ENCODE measurements at regions not wholly inside any gene's neighbourhood (a gene's known extent, or its start where the extent isn't known, plus 50 kb on each side); places are given as distances from the start of the nearest gene placed in this dataset.
A peak's percentile ranks its signal among the peaks of the same experiment; 100 is the strongest.
"Not testable (repeated sequence)": the region's sequence is repeated elsewhere in the genome, so short reads cannot be mapped to it uniquely, and the experiment has no call there.

DNA sequence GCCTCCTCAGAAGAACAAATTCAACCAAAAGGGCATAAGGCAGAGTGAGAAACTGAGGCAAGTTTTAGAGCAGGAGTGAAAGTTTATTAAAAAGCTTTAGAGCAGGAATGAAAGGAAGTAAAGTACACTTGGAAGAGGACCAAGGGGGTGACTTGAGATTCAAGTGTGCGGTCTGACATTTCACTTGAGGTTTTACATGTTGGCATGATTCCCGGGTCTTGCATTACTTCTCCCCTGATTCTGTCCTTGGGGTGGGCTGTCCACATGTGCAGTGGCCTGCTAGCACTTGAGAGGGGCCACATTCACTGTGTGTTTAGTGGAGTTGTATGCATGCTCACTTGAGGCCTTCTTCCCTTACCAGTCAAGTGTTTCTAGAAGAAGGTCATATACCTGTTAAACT lies 140.4 kb upstream of the EPB41L4A start:
- DNase-seq (ENCODE audit: missing footprints); ATAC-seq: not testable (repeated sequence)
- intact Hi-C loops (cut with DNase I): loop anchor here (5.0 to 10.0 kb wide), 2 partner anchors 48 to 1045 kb away; no protein-coding TSS in a partner anchor

DNA sequence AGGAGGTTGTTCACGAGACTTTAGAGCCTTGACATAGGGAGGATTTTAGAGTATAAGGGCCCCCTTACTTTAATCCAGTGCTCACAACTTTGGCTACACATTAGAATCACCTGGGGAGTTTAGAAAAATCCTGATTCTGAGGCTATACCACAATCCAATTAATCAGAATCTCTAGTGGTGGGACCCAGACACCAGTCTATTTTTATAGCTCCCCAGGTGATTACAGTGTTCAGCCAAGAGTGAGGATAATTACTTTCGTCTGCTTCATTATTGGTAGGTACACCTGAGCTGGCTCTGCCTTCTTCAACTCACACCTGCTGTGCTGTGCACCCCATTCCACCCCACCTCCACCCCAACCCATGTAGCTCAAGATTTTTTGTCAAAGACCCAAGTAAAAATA lies 141.3 kb upstream of the EPB41L4A start:
- intact Hi-C loops (cut with DNase I): no loop called here
- DNase-seq (ENCODE audit: missing footprints): no peak
- no peak for ATAC-seq

DNA sequence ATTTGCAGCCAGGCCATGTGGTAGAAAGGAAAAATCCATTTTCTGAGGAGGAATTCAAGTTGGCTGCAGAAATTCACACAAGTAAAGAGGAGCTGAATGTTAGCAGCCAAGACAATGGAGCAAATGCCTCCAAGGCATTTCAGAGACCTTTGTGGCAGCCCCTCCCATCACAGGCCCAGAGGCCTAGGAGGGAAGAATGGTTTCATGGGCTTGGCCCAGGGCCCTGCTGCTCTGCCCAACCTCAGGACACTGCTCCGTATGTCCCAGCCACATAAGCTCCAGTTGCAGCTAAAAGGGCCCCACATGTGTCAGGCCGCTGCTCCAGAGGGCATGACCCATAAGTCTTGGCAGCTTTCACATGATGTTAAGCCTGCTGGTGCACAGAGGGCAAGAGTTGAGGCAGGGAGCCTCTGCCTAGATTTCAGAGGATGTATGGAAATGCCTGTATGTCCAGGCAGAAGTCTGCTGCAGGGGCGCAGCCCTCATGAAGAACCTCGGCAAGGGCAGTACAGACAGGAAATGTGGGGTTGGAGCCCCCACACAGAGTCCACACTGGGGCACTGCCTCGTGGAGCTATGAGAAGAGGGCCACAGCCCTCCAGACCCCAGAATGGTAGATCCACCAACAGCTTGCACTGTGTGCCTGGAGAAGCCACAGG lies 144.2 kb upstream of the EPB41L4A start:
- DNase-seq (ENCODE audit: missing footprints): no peak
- intact Hi-C loops (cut with DNase I): no loop called here
- no peak for ATAC-seq

DNA sequence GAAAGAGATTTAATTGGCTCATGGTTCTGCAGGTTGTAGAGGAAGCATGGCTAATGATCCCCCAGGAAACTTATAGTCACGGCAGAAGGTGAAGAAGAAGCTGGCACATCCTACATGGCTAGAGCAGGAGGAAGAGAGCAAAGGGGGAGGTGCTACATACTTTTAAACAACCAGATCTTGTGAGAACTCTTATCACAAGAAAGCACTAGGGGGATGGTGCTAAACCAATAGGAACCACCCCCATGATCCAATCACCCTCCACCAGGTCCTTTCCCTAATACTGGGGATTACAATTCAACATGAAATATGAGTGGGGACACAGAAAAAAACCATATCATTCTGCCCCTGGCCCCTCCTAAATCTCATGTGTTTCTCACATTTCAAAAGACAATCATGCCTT lies 147.2 kb upstream of the EPB41L4A start:
- no peak for ATAC-seq
- DNase-seq (ENCODE audit: missing footprints): no peak
- intact Hi-C loops (cut with DNase I): no loop called here

DNA sequence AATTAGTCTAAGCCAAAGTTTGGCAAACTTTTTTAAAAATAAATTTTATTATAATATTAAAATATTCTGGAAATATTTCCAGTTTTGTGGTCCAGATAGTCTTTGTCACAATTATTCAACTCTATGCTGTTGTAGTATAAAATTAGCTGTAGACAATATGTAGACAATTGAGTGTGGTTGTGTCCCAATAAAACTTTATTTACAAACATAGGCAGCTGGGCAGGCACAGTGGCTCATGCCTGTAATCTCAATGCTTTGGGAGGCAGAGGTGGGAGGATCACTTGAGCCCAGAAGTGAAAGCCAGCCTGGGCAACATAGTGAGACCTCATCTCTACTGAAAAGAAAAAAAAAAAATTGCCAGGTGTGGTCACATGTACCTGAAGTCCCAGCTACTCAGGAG lies 150.5 kb upstream of the EPB41L4A start:
- ATAC-seq: no peak
- intact Hi-C loops (cut with DNase I): no loop called here

DNA sequence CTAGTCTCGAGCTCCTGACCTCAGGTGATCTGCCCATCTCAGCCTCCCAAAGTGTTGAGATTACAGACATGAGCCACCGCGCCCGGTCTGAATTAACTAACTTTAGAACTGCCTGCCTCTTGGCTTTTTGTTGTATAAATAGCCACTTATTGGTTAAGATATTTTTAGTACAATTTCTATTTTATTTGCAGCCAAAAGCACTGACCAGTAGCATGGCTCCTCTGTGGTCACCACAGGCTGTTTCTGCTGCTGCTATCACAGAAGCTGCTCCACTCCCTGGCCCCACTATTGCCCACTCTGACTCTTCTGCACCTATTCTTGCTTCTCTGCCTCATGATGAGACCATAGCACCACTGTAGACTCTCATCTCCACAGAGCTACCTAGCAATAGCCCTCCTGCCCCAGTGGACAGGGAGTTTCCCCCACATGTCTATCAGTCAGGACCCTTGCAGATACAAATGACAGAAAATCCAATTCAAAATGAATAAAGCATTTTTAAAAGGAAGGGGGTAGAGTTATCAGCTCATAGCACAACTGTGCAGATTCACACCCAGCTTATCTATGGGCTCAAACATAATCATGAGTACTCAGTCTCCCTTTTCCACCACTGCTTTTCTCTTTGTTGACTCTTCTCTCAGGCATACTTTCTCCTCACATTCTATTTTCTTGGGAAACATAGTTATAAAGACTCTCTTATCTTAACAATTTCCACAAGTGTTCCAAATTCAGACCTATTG lies 151.8 kb upstream of the EPB41L4A start:
- intact Hi-C loops (cut with DNase I): no loop called here
- no peak for ATAC-seq

More for the DNA sequence above, 150.5 kb upstream of the EPB41L4A start:
- no peak for DNase-seq (ENCODE audit: missing footprints)

GRCh38 chr5:112573441-112573840 lies 154.4 kb upstream of the EPB41L4A start:
- DNase-seq (ENCODE audit: missing footprints): no peak
- intact Hi-C loops (cut with DNase I): no loop called here

More for the DNA sequence above, 151.8 kb upstream of the EPB41L4A start:
- no peak for DNase-seq (ENCODE audit: missing footprints)

GRCh38 chr5:112574536-112574935 lies 155.5 kb upstream of the EPB41L4A start:
- ATAC-seq: no peak
- intact Hi-C loops (cut with DNase I): no loop called here
- no peak for DNase-seq (ENCODE audit: missing footprints)

More at GRCh38 chr5:112573441-112573840, 154.4 kb upstream of the EPB41L4A start:
- no peak for ATAC-seq

- ATAC-seq (peak; percentile 90), DNase-seq (ENCODE audit: missing footprints) (no peak)
- intact Hi-C loops (cut with DNase I): no loop called here
Measured at GRCh38 chr5:112576298-112576925, 157.3 kb upstream of the EPB41L4A start.

- intact Hi-C loops (cut with DNase I): no loop called here
- no peak for ATAC-seq
- DNase-seq (ENCODE audit: missing footprints): no peak
Measured at GRCh38 chr5:112579599-112580170, 158.0 kb upstream of the APC start.

- DNase-seq (ENCODE audit: missing footprints) (no peak), ATAC-seq (no peak)
- intact Hi-C loops (cut with DNase I): no loop called here
Measured at GRCh38 chr5:112581811-112582320, 155.8 kb upstream of the APC start.

DNA sequence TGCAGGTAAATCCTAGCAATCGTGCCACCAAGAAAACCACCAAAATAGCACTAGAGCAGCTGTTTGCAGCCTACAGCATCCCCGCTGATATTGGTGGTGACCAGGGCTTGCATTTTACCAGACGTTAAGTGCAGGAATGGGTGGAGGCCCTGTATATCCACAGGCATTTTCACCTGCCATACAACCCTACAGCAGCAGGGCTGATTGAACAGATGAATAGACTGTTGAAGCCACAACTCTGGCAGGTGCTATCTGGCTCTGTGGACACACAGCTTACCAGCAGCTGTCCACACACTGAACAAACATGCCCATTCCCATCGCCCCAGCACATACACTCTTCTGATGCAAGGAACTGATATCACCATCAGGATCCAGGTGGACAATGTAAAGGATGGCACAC lies 154.5 kb upstream of the APC start:
- intact Hi-C loops (cut with DNase I): no loop called here
- ATAC-seq: no peak
- no peak for DNase-seq (ENCODE audit: missing footprints)

DNA sequence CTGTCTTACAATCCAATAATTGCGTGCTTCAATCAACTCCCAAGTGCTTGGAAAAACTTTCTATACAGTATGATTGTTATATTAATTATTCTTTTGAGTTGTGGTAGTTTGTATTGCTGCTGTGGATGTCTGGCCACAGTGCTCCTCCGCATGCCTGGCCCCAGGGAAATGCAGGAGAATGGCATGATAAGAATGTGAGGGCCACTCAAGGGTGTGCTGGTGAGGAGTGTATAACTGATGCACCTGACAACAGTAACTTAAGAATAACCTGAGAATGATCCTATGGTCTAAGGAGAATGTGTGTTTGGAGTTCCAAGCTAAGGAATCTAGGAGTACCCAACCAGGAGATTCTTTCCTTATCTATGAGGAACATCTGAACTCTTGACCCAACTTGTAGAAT lies 152.9 kb upstream of the APC start:
- DNase-seq (ENCODE audit: missing footprints) (no peak), ATAC-seq (no peak)
- intact Hi-C loops (cut with DNase I): no loop called here

GRCh38 chr5:112586596-112587062 lies 151.1 kb upstream of the APC start:
- intact Hi-C loops (cut with DNase I): no loop called here
- ATAC-seq: no peak
- no peak for DNase-seq (ENCODE audit: missing footprints)

GRCh38 chr5:112590858-112591257 lies 146.8 kb upstream of the APC start:
- ATAC-seq; DNase-seq (ENCODE audit: missing footprints); intact Hi-C loops (cut with DNase I): not testable (repeated sequence)

DNA sequence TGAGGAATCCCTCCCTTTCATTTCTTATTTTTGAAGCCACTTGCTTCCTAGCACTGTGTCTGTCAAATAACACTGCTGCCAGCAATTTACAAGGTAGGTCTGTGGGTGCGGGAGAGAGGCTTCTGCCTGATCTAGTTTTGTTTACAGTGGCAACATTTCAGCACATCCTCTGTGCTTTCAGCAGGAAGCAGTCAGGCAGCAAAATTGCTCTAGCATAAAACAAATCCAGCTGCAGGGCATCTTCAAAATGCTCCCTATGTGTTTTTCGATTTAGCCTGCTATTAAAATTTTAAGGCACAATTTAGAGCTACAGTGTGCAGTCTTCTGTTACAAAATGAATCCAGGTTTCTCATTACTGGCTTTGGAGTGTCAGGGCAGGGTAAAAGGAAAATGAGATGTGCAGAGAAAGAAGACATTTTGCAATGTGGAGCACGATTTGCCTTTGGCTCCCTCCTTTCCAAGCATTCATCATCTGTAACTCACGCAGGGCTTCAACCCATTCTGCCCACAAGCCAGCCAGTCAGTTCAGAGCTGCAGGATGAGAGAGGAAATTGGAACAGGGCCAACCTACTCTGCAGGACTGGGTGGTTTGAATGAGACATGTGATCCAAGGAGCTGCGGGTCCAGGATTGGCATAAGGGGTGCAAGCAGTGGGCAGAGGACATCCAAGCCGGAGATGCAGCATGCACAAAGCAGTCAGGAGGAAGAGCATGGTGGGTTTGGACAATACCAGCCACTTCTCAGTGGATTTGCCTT lies 143.4 kb upstream of the APC start:
- DNase-seq (ENCODE audit: missing footprints) (no peak), ATAC-seq (no peak)
- intact Hi-C loops (cut with DNase I): no loop called here

GRCh38 chr5:112594941-112595340 lies 142.7 kb upstream of the APC start:
- no peak for ATAC-seq
- no peak for DNase-seq (ENCODE audit: missing footprints)
- intact Hi-C loops (cut with DNase I): no loop called here

DNA sequence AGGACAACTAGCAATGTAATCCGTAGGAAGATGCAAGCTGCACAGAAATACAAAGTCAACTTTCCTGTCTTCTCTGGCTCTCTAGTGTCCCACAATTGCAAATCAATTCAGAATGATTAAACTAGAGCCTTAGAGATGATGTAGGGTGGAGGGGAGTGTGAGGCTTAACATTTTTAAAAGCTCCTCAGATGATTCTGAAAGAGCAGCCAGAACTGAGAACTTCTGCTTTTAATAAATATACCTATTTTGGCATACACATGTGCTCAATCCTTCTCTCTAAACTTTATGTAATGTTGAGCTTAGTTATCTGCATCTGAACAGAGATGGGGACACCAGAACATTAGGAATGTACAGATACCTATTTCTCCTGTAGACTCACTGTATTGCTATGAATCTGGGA lies 139.9 kb upstream of the APC start:
- DNase-seq (ENCODE audit: missing footprints): no peak
- intact Hi-C loops (cut with DNase I): no loop called here
- no peak for ATAC-seq

DNA sequence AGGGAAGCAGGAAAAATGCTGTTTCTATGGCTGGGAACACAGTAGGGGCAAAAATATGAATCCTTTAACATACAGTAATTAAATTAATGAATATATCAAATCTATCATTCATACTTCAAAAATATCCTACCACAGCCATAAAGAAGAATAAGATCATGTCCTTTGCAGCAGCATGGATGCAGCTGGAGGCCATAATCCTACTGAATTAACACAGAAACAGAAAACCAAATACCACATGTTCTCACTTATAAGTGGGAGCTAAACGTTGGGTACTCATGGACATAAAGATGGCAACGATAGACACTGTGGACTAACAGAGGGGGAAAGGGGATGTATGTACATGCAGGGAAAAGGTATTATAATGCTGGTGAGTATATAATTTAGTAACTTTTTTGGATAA lies 137.2 kb upstream of the APC start:
- DNase-seq (ENCODE audit: missing footprints); ATAC-seq; intact Hi-C loops (cut with DNase I): not testable (repeated sequence)
